ENCODE measurements at regions not wholly inside any gene's neighbourhood (a gene's known extent, or its start where the extent isn't known, plus 50 kb on each side); places are given as distances from the start of the nearest gene placed in this dataset.

GRCh38 chr12:107855471-107855870 is 81.0 kb downstream of the ASCL4 start:
- no peak overlapping the region for H3K23ac ChIP-seq (ENCODE audit: low read length in 2 of 2)
- H3K79me1 ChIP-seq (replicated peaks; ENCODE audit: low read length, poor library complexity, severe bottlenecking), result no peaks in the 10 kb centered on the region
- no peak overlapping the region for H2BK120ac ChIP-seq (ENCODE audit: low read depth, low read length)
- no peaks in the 10 kb centered on the region for H3K36me3 ChIP-seq (ENCODE audit: control insufficient read depth in 1 of 2, insufficient read depth in 2 of 2, low read depth in 1 of 2, low read length in 2 of 2)
- H2BK5ac ChIP-seq (ENCODE audit: low read depth, low read length, poor library complexity, severe bottlenecking), result no peak overlapping the region
- no peak overlapping the region for H4K91ac ChIP-seq (ENCODE audit: low read length)
- peaks cover 0 to 40% of the 10 kb centered on the region in 2 experiments for H3K27me3 ChIP-seq (ENCODE audit: control insufficient read depth in 1 of 2, insufficient read depth in 1 of 2, low read length in 2 of 2)
- H3K4me2 ChIP-seq (ENCODE audit: low read length, poor library complexity, severe bottlenecking), result no peak overlapping the region
- H3K18ac ChIP-seq (ENCODE audit: low read depth in 1 of 2, low read length in 2 of 2), result no peak overlapping the region
- H3K27ac ChIP-seq (ENCODE audit: low read length, poor library complexity, severe bottlenecking), result no peak overlapping the region
- no peak overlapping the region for H2AFZ ChIP-seq (ENCODE audit: low read depth, low read length)
- H3K4me3 ChIP-seq (ENCODE audit: insufficient read depth in 1 of 2, low read depth in 1 of 2, low read length in 2 of 2), result no peak overlapping the region
- no peak overlapping the region for H2BK12ac ChIP-seq (ENCODE audit: low read length in 2 of 2)
- no peak overlapping the region for H3K9ac ChIP-seq (ENCODE audit: low read length)
- H3K9me3 ChIP-seq (ENCODE audit: control insufficient read depth, low read length), result no peaks in the 10 kb centered on the region
- no peaks in the 10 kb centered on the region for H3K4me1 ChIP-seq (ENCODE audit: control insufficient read depth, insufficient read depth, low read depth, low read length)
- no peak overlapping the region for H3K14ac ChIP-seq (ENCODE audit: low read length in 2 of 2)
- no peak for DNase-seq
- H4K8ac ChIP-seq (ENCODE audit: low read length), result no peak overlapping the region
- H2BK15ac ChIP-seq (ENCODE audit: low read depth, poor library complexity, severe bottlenecking), result no peak overlapping the region
- no peak overlapping the region for H2AK5ac ChIP-seq (ENCODE audit: low read length, severe bottlenecking)
- WGBS, result 64% methylated on average over 2 of the region's 2 CpGs
- no peak overlapping the region for H3K4ac ChIP-seq (ENCODE audit: low read depth in 1 of 2, low read length in 2 of 2)

- Histone ChIP-seq H3K4me1 (ENCODE audit: control insufficient read depth, insufficient read depth, low read depth, low read length) (no peaks in the 10 kb centered on the region), H3K9ac (ENCODE audit: low read length) (no peak overlapping the region), H3K4ac (ENCODE audit: low read depth in 1 of 2, low read length in 2 of 2) (no peak overlapping the region), H3K79me1 (replicated peaks; ENCODE audit: low read length, poor library complexity, severe bottlenecking) (no peaks in the 10 kb centered on the region), H2AK5ac (ENCODE audit: low read length, severe bottlenecking) (no peak overlapping the region), H4K91ac (ENCODE audit: low read length) (no peak overlapping the region), H3K4me3 (ENCODE audit: insufficient read depth in 1 of 2, low read depth in 1 of 2, low read length in 2 of 2) (no peak overlapping the region), H3K18ac (ENCODE audit: low read depth in 1 of 2, low read length in 2 of 2) (no peak overlapping the region), H2BK5ac (ENCODE audit: low read depth, low read length, poor library complexity, severe bottlenecking) (no peak overlapping the region), H3K27ac (ENCODE audit: low read length, poor library complexity, severe bottlenecking) (no peak overlapping the region), H2BK15ac (ENCODE audit: low read depth, poor library complexity, severe bottlenecking) (no peak overlapping the region), H2BK12ac (ENCODE audit: low read length in 2 of 2) (no peak overlapping the region), H3K4me2 (ENCODE audit: low read length, poor library complexity, severe bottlenecking) (no peak overlapping the region), H3K9me3 (ENCODE audit: control insufficient read depth, low read length) (no peaks in the 10 kb centered on the region), H2BK120ac (ENCODE audit: low read depth, low read length) (no peak overlapping the region), H2AFZ (ENCODE audit: low read depth, low read length) (no peak overlapping the region), H3K36me3 (ENCODE audit: control insufficient read depth in 1 of 2, insufficient read depth in 2 of 2, low read depth in 1 of 2, low read length in 2 of 2) (no peaks in the 10 kb centered on the region), H3K14ac (ENCODE audit: low read length in 2 of 2) (no peak overlapping the region), H3K27me3 (ENCODE audit: control insufficient read depth in 1 of 2, insufficient read depth in 1 of 2, low read length in 2 of 2) (peaks cover 0 to 40% of the 10 kb centered on the region in 2 experiments), H3K23ac (ENCODE audit: low read length in 2 of 2) (no peak overlapping the region), H4K8ac (ENCODE audit: low read length) (no peak overlapping the region)
- DNase-seq, result no peak
- 50% methylated on average over 2 of the region's 2 CpGs for WGBS
These were observed 81.6 kb downstream of the ASCL4 start for GRCh38 chr12:107856096-107856495.

- no peak overlapping the region for H3K9ac ChIP-seq (ENCODE audit: low read length)
- H3K4ac ChIP-seq (ENCODE audit: low read depth in 1 of 2, low read length in 2 of 2), result no peak overlapping the region
- no peak overlapping the region for H3K14ac ChIP-seq (ENCODE audit: low read length in 2 of 2)
- no peak overlapping the region for H2BK12ac ChIP-seq (ENCODE audit: low read length in 2 of 2)
- H3K36me3 ChIP-seq (ENCODE audit: control insufficient read depth in 1 of 2, insufficient read depth in 2 of 2, low read depth in 1 of 2, low read length in 2 of 2), result no peaks in the 10 kb centered on the region
- H3K4me2 ChIP-seq (ENCODE audit: low read length, poor library complexity, severe bottlenecking), result no peak overlapping the region
- no peak overlapping the region for H3K23ac ChIP-seq (ENCODE audit: low read length in 2 of 2)
- no peak overlapping the region for H3K27ac ChIP-seq (ENCODE audit: low read length, poor library complexity, severe bottlenecking)
- no peaks in the 10 kb centered on the region for H3K4me1 ChIP-seq (ENCODE audit: control insufficient read depth, insufficient read depth, low read depth, low read length)
- DNase-seq, result no peak
- peaks cover 0 to 44% of the 10 kb centered on the region in 2 experiments for H3K27me3 ChIP-seq (ENCODE audit: control insufficient read depth in 1 of 2, insufficient read depth in 1 of 2, low read length in 2 of 2)
- no peak overlapping the region for H3K4me3 ChIP-seq (ENCODE audit: insufficient read depth in 1 of 2, low read depth in 1 of 2, low read length in 2 of 2)
- no peak overlapping the region for H2AK5ac ChIP-seq (ENCODE audit: low read length, severe bottlenecking)
- H3K79me1 ChIP-seq (replicated peaks; ENCODE audit: low read length, poor library complexity, severe bottlenecking), result no peaks in the 10 kb centered on the region
- WGBS, result 81% methylated on average over 4 of the region's 4 CpGs
- H2BK5ac ChIP-seq (ENCODE audit: low read depth, low read length, poor library complexity, severe bottlenecking), result no peak overlapping the region
- no peak overlapping the region for H2AFZ ChIP-seq (ENCODE audit: low read depth, low read length)
- no peak overlapping the region for H2BK15ac ChIP-seq (ENCODE audit: low read depth, poor library complexity, severe bottlenecking)
- no peaks in the 10 kb centered on the region for H3K9me3 ChIP-seq (ENCODE audit: control insufficient read depth, low read length)
- no peak overlapping the region for H3K18ac ChIP-seq (ENCODE audit: low read depth in 1 of 2, low read length in 2 of 2)
- H4K91ac ChIP-seq (ENCODE audit: low read length), result no peak overlapping the region
- no peak overlapping the region for H2BK120ac ChIP-seq (ENCODE audit: low read depth, low read length)
- H4K8ac ChIP-seq (ENCODE audit: low read length), result no peak overlapping the region
These were observed 82.7 kb downstream of the ASCL4 start for GRCh38 chr12:107857191-107857590.

DNA sequence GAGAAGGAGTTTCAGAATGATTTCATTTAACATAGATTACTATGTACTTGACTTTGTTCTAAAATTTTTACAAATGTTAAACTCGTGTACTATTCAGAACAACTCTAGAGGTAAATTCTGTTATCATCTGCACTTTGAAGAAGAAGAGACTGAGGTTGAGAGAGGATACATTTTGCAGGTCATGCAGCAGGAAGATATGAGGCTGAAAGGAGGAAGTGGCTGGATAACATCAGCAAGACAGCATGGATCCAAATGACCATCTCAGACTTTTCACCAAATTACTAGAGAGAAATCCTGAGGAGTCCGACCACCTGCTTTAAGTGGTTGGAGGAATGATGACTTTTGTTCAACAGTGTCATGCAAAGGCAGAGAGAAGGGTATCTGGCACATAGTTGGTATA is 84.9 kb downstream of the ASCL4 start:
- Histone ChIP-seq H2BK5ac (ENCODE audit: low read depth, low read length, poor library complexity, severe bottlenecking) (no peak overlapping the region), H2BK120ac (ENCODE audit: low read depth, low read length) (no peak overlapping the region), H3K4me3 (ENCODE audit: insufficient read depth in 1 of 2, low read depth in 1 of 2, low read length in 2 of 2) (no peak overlapping the region), H3K9me3 (ENCODE audit: control insufficient read depth, low read length) (no peaks in the 10 kb centered on the region), H4K91ac (ENCODE audit: low read length) (no peak overlapping the region), H3K79me1 (replicated peaks; ENCODE audit: low read length, poor library complexity, severe bottlenecking) (no peaks in the 10 kb centered on the region), H2AK5ac (ENCODE audit: low read length, severe bottlenecking) (no peak overlapping the region), H3K36me3 (ENCODE audit: control insufficient read depth in 1 of 2, insufficient read depth in 2 of 2, low read depth in 1 of 2, low read length in 2 of 2) (no peaks in the 10 kb centered on the region), H3K9ac (ENCODE audit: low read length) (no peak overlapping the region), H2BK15ac (ENCODE audit: low read depth, poor library complexity, severe bottlenecking) (no peak overlapping the region), H4K8ac (ENCODE audit: low read length) (no peak overlapping the region), H2BK12ac (ENCODE audit: low read length in 2 of 2) (no peak overlapping the region), H2AFZ (ENCODE audit: low read depth, low read length) (no peak overlapping the region), H3K4me1 (ENCODE audit: control insufficient read depth, insufficient read depth, low read depth, low read length) (peaks cover 1% of the 10 kb centered on the region), H3K4ac (ENCODE audit: low read depth in 1 of 2, low read length in 2 of 2) (no peak overlapping the region), H3K27ac (ENCODE audit: low read length, poor library complexity, severe bottlenecking) (no peak overlapping the region), H3K14ac (ENCODE audit: low read length in 2 of 2) (no peak overlapping the region), H3K23ac (ENCODE audit: low read length in 2 of 2) (no peak overlapping the region), H3K27me3 (ENCODE audit: control insufficient read depth in 1 of 2, insufficient read depth in 1 of 2, low read length in 2 of 2) (peaks cover 4 to 51% of the 10 kb centered on the region in 2 experiments), H3K18ac (ENCODE audit: low read depth in 1 of 2, low read length in 2 of 2) (no peak overlapping the region), H3K4me2 (ENCODE audit: low read length, poor library complexity, severe bottlenecking) (no peak overlapping the region)
- no peak for DNase-seq
- WGBS, result 50% methylated on average over 1 of the region's 2 CpGs
